ENCODE measurements at regions not wholly inside any gene's neighbourhood (a gene's known extent, or its start where the extent isn't known, plus 50 kb on each side); places are given as distances from the start of the nearest gene placed in this dataset.

DNA sequence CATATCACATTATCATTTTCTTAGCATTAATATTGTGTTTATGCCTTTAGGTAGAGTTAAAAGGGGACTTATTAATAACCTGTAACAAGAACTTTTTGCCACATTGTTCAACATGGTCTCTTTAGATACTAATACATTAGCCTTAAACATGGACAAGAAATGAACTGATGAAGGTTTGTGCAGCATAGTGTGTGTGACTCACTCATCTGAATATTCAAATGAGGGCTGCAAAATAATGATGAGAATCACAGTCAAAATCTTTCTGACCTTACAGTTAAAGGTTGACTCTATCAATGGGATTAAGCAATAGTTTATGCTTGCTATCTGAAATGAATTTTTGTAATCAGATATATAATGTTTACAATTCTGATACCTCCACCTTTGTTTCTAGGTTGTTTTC lies 1189.3 kb upstream of the CITED2 start:
- no peak overlapping the region for H3K4me2 ChIP-seq (ENCODE audit: low read length)
- no peaks in the 10 kb centered on the region for H3K9me3 ChIP-seq (ENCODE audit: insufficient read depth, low read depth, low read length)
- H3K79me2 ChIP-seq (ENCODE audit: insufficient read depth, low read length), result no peaks in the 10 kb centered on the region
- Mint-ChIP-seq H3K4me3 (ENCODE audit: unreplicated experiment) (no peak overlapping the region), H3K27me3 (ENCODE audit: low read depth, unreplicated experiment) (no peaks in the 10 kb centered on the region), H3K36me3 (ENCODE audit: low read depth, unreplicated experiment) (no peaks in the 10 kb centered on the region), H3K27ac (ENCODE audit: unreplicated experiment) (no peak overlapping the region), H3K4me1 (ENCODE audit: low read depth, unreplicated experiment) (peaks cover 15% of the 10 kb centered on the region), H3K9me3 (ENCODE audit: unreplicated experiment) (peaks cover 3% of the 10 kb centered on the region)
- H3K4me3 ChIP-seq (ENCODE audit: insufficient read depth, low read depth, low read length), result no peak overlapping the region
- no peaks in the 10 kb centered on the region for H3K27me3 ChIP-seq (ENCODE audit: insufficient read depth, low read length)
- H3K9ac ChIP-seq (ENCODE audit: low read length), result no peak overlapping the region
- no peak for TF ChIP-seq EZH2 (IDR thresholded peaks at IDR 0.05; ENCODE audit: insufficient read depth, low read length)
- TF ChIP-seq, protein P1, sequence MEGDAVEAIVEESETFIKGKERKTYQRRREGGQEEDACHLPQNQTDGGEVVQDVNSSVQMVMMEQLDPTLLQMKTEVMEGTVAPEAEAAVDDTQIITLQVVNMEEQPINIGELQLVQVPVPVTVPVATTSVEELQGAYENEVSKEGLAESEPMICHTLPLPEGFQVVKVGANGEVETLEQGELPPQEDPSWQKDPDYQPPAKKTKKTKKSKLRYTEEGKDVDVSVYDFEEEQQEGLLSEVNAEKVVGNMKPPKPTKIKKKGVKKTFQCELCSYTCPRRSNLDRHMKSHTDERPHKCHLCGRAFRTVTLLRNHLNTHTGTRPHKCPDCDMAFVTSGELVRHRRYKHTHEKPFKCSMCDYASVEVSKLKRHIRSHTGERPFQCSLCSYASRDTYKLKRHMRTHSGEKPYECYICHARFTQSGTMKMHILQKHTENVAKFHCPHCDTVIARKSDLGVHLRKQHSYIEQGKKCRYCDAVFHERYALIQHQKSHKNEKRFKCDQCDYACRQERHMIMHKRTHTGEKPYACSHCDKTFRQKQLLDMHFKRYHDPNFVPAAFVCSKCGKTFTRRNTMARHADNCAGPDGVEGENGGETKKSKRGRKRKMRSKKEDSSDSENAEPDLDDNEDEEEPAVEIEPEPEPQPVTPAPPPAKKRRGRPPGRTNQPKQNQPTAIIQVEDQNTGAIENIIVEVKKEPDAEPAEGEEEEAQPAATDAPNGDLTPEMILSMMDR (IDR thresholded peaks at IDR 0.05; ENCODE audit: insufficient read depth, low read depth, low read length), result no peak
- H3K4me1 ChIP-seq (ENCODE audit: insufficient read depth, low read length), result peaks cover 11% of the 10 kb centered on the region
- no peaks in the 10 kb centered on the region for H4K20me1 ChIP-seq (ENCODE audit: insufficient read depth, low read length)
- DNase-seq (ENCODE audit: low read depth) (no peak), FAIRE-seq (no peak)
- H3K27ac ChIP-seq (ENCODE audit: low read depth, low read length), result no peak overlapping the region
- no peaks in the 10 kb centered on the region for H3K36me3 ChIP-seq (ENCODE audit: insufficient read depth, low read length)
- no peak overlapping the region for H2AFZ ChIP-seq (ENCODE audit: low read depth, low read length)

DNA sequence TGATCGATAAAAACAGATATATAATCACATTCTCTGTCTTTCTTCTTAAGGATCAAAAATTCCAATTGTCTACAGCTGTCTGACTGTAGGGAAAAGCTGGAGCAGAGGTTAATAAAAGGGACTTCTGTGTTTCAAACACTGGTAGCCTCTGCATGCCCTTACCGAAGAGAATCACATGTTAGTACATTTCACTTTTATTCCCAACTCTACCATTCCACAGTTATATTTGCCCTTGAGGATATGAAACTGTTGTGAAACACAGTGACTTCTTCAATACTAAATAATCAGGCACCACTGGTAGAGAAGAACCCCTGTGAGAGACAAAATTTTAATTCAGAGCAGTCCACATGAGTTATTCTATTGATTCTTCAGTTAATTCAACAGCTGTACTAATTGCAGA lies 1187.3 kb upstream of the CITED2 start:
- Mint-ChIP-seq H3K4me1 (ENCODE audit: low read depth, unreplicated experiment) (peaks cover 5% of the 10 kb centered on the region), H3K27me3 (ENCODE audit: low read depth, unreplicated experiment) (no peaks in the 10 kb centered on the region), H3K4me3 (ENCODE audit: unreplicated experiment) (no peak overlapping the region), H3K9me3 (ENCODE audit: unreplicated experiment) (peaks cover 3% of the 10 kb centered on the region), H3K36me3 (ENCODE audit: low read depth, unreplicated experiment) (no peaks in the 10 kb centered on the region), H3K27ac (ENCODE audit: unreplicated experiment) (no peak overlapping the region)
- H4K20me1 ChIP-seq (ENCODE audit: insufficient read depth, low read length), result no peaks in the 10 kb centered on the region
- H3K79me2 ChIP-seq (ENCODE audit: insufficient read depth, low read length), result no peaks in the 10 kb centered on the region
- H3K4me3 ChIP-seq (ENCODE audit: insufficient read depth, low read depth, low read length), result no peak overlapping the region
- no peak for DNase-seq (ENCODE audit: low read depth)
- H3K36me3 ChIP-seq (ENCODE audit: insufficient read depth, low read length), result no peaks in the 10 kb centered on the region
- no peaks in the 10 kb centered on the region for H3K9me3 ChIP-seq (ENCODE audit: insufficient read depth, low read depth, low read length)
- TF ChIP-seq EZH2 (IDR thresholded peaks at IDR 0.05; ENCODE audit: insufficient read depth, low read length), result no peak
- TF ChIP-seq, protein P1 (IDR thresholded peaks at IDR 0.05; ENCODE audit: insufficient read depth, low read depth, low read length), result no peak
- H3K4me2 ChIP-seq (ENCODE audit: low read length), result no peak overlapping the region
- no peak overlapping the region for H3K9ac ChIP-seq (ENCODE audit: low read length)
- H2AFZ ChIP-seq (ENCODE audit: low read depth, low read length), result no peak overlapping the region
- FAIRE-seq, result no peak
- no peaks in the 10 kb centered on the region for H3K27me3 ChIP-seq (ENCODE audit: insufficient read depth, low read length)
- H3K4me1 ChIP-seq (ENCODE audit: insufficient read depth, low read length), result peaks cover 3% of the 10 kb centered on the region
- no peak overlapping the region for H3K27ac ChIP-seq (ENCODE audit: low read depth, low read length)

DNA sequence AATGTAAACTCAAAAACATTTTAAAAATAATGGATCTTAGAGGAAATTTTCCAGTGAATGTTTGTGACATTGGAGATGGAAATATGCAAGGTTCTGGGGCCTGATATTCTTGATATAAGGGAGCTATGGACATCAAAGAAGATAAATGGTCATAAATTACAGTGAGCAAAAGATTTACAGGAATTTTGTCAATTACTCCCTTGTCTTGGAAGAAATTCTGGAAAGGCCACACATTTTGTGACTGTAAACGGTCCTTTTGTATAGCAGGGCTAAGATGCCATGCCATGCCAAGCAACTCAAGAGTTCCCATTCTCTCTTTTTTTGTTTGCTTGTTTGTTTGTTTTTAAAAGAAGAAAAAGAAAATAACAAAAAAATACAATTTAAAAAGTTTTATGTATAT lies 1186.2 kb upstream of the CITED2 start:
- no peak for FAIRE-seq
- H3K4me2 ChIP-seq (ENCODE audit: low read length), result no peak overlapping the region
- Mint-ChIP-seq H3K27ac (ENCODE audit: unreplicated experiment) (no peak overlapping the region), H3K4me1 (ENCODE audit: low read depth, unreplicated experiment) (no peaks in the 10 kb centered on the region), H3K27me3 (ENCODE audit: low read depth, unreplicated experiment) (no peaks in the 10 kb centered on the region), H3K9me3 (ENCODE audit: unreplicated experiment) (peaks cover 3% of the 10 kb centered on the region), H3K36me3 (ENCODE audit: low read depth, unreplicated experiment) (no peaks in the 10 kb centered on the region), H3K4me3 (ENCODE audit: unreplicated experiment) (no peak overlapping the region)
- no peaks in the 10 kb centered on the region for H4K20me1 ChIP-seq (ENCODE audit: insufficient read depth, low read length)
- H3K27me3 ChIP-seq (ENCODE audit: insufficient read depth, low read length), result no peaks in the 10 kb centered on the region
- H3K9ac ChIP-seq (ENCODE audit: low read length), result no peak overlapping the region
- no peaks in the 10 kb centered on the region for H3K4me1 ChIP-seq (ENCODE audit: insufficient read depth, low read length)
- DNase-seq (ENCODE audit: low read depth), result no peak
- TF ChIP-seq EZH2 (IDR thresholded peaks at IDR 0.05; ENCODE audit: insufficient read depth, low read length), result no peak
- TF ChIP-seq, protein P1 (IDR thresholded peaks at IDR 0.05; ENCODE audit: insufficient read depth, low read depth, low read length), result no peak
- no peaks in the 10 kb centered on the region for H3K9me3 ChIP-seq (ENCODE audit: insufficient read depth, low read depth, low read length)
- H3K36me3 ChIP-seq (ENCODE audit: insufficient read depth, low read length), result no peaks in the 10 kb centered on the region
- no peak overlapping the region for H3K4me3 ChIP-seq (ENCODE audit: insufficient read depth, low read depth, low read length)
- no peak overlapping the region for H3K27ac ChIP-seq (ENCODE audit: low read depth, low read length)
- no peak overlapping the region for H2AFZ ChIP-seq (ENCODE audit: low read depth, low read length)
- H3K79me2 ChIP-seq (ENCODE audit: insufficient read depth, low read length), result no peaks in the 10 kb centered on the region
